H9 (cell line): ENCODE measurements at regions not wholly inside any gene's neighbourhood (a gene's known extent, or its start where the extent isn't known, plus 50 kb on each side); places are given as distances from the start of the nearest gene placed in this dataset.

Experiments
- DNase-seq: peaks from one replicate; pipeline ENCODE4 v3.0.0-alpha.2; 2017
- H2AFZ ChIP-seq: one replicate; pipeline ENCODE4 v1.6.1; 2013; ENCODE audit warnings: mild to moderate bottlenecking, low read length, control low read depth, moderate library complexity
- H2AK5ac ChIP-seq: 2 replicates; pipeline ENCODE4 v1.6.1; 2013; ENCODE audit warnings: low read length, control low read depth, mixed read lengths; ENCODE audit not compliant: insufficient read length
- H2BK120ac ChIP-seq: one replicate; pipeline ENCODE4 v1.6.1; 2013; ENCODE audit warnings: low read depth, mild to moderate bottlenecking, low read length, control low read depth, inconsistent platforms; ENCODE audit not compliant: poor library complexity, severe bottlenecking
- H2BK12ac ChIP-seq: 2 replicates; pipeline ENCODE4 v1.6.1; 2013; ENCODE audit warnings: low read length, control low read depth, mixed read lengths, low read depth; ENCODE audit not compliant: insufficient read length
- H2BK15ac ChIP-seq: 2 replicates; pipeline ENCODE4 v1.6.1; 2013; ENCODE audit warnings: low read depth, low read length, control low read depth
- H2BK20ac ChIP-seq: one replicate; pipeline ENCODE4 v1.6.1; 2013; ENCODE audit warnings: low read depth, mild to moderate bottlenecking, low read length, control low read depth, inconsistent platforms; ENCODE audit not compliant: poor library complexity, severe bottlenecking
- H2BK5ac ChIP-seq: 2 replicates; pipeline ENCODE4 v1.6.1; 2013; ENCODE audit warnings: low read length, control low read depth, mixed read lengths; ENCODE audit not compliant: insufficient read length
- H3K14ac ChIP-seq: 2 replicates; pipeline ENCODE4 v1.6.1; 2013; ENCODE audit warnings: low read length, control low read depth; ENCODE audit not compliant: insufficient read depth
- H3K18ac ChIP-seq: 2 replicates; pipeline ENCODE4 v1.6.1; 2013; ENCODE audit warnings: low read depth, mild to moderate bottlenecking, mixed read lengths, low read length, control low read depth; ENCODE audit not compliant: insufficient read length
- H3K23ac ChIP-seq: 2 replicates; pipeline ENCODE4 v1.6.1; 2013; ENCODE audit warnings: low read length, control low read depth, mixed read lengths, low read depth; ENCODE audit not compliant: insufficient read length
- H3K23me2 ChIP-seq: 2 replicates; pipeline ENCODE4 v1.6.1; 2013; ENCODE audit warnings: low read depth, mild to moderate bottlenecking, mixed read lengths, low read length, control low read depth; ENCODE audit not compliant: insufficient read length, poor library complexity, severe bottlenecking
- H3K27ac ChIP-seq: 2 replicates; pipeline ENCODE4 v1.5.1; 2013; ENCODE audit warnings: low read length, control low read depth, mixed read lengths, low read depth; ENCODE audit not compliant: insufficient read length
- H3K27me3 ChIP-seq: 2 replicates; pipeline ENCODE4 v1.6.1; 2013; ENCODE audit warnings: low read length, control low read depth, inconsistent platforms; ENCODE audit not compliant: insufficient read depth
- H3K4ac ChIP-seq: 2 replicates; pipeline ENCODE4 v1.6.1; 2013; ENCODE audit warnings: low read depth, mild to moderate bottlenecking, control low read depth, inconsistent platforms, low read length, moderate library complexity
- H3K4me1 ChIP-seq: 2 replicates; pipeline ENCODE4 v1.6.1; 2013; ENCODE audit warnings: low read length, control low read depth, inconsistent platforms; ENCODE audit not compliant: insufficient read depth
- H3K4me2 ChIP-seq: 2 replicates; pipeline ENCODE4 v1.6.1; 2013; ENCODE audit warnings: low read length, control low read depth, mixed read lengths; ENCODE audit not compliant: insufficient read length, insufficient read depth
- H3K56ac ChIP-seq: 2 replicates; pipeline ENCODE4 v1.6.1; 2013; ENCODE audit warnings: low read depth, mild to moderate bottlenecking, mixed read lengths, low read length, control low read depth; ENCODE audit not compliant: insufficient read length
- H3K79me1 ChIP-seq: 2 replicates; pipeline ENCODE4 v1.6.1; 2013; ENCODE audit warnings: low read depth, mild to moderate bottlenecking, moderate library complexity, low read length, control low read depth, inconsistent platforms; ENCODE audit not compliant: insufficient read depth, poor library complexity, severe bottlenecking
- H3K79me2 ChIP-seq: 2 replicates; pipeline ENCODE4 v1.6.1; 2013; ENCODE audit warnings: low read length, control low read depth, inconsistent platforms; ENCODE audit not compliant: insufficient read depth
- H3K9ac ChIP-seq: 2 replicates; pipeline ENCODE4 v1.6.1; 2013; ENCODE audit warnings: low read length, control low read depth, mixed read lengths; ENCODE audit not compliant: insufficient read length; ENCODE audit errors: extremely low read depth
- H3K9me3 ChIP-seq: one replicate; pipeline ENCODE4 v1.6.1; 2013; ENCODE audit warnings: low read depth, low read length, inconsistent platforms; ENCODE audit not compliant: control insufficient read depth
- H3T11ph ChIP-seq: one replicate; pipeline ENCODE4 v1.6.1; 2013; ENCODE audit warnings: mild to moderate bottlenecking, low read length, control low read depth, inconsistent platforms
- H4K20me1 ChIP-seq: one replicate; pipeline ENCODE4 v1.6.1; 2013; ENCODE audit not compliant: control insufficient read depth, insufficient read length, insufficient read depth
- H4K5ac ChIP-seq: 2 replicates; pipeline ENCODE4 v1.6.1; 2013; ENCODE audit warnings: low read depth, mild to moderate bottlenecking, mixed read lengths, low read length, control low read depth; ENCODE audit not compliant: insufficient read length
- H4K8ac ChIP-seq: replicated peaks from 2 replicates; pipeline ENCODE4 v1.6.1; 2013; ENCODE audit warnings: low read length, control low read depth, mixed read lengths, low read depth; ENCODE audit not compliant: insufficient read length
- H4K91ac ChIP-seq: 2 replicates; pipeline ENCODE4 v1.6.1; 2013; ENCODE audit warnings: low read depth, mild to moderate bottlenecking, moderate library complexity, mixed read lengths, low read length, control low read depth; ENCODE audit not compliant: insufficient read length
- H3K27ac Mint-ChIP-seq, 3 experiments: 2 replicates in 2 of 3; 3 replicates in 1 of 3; pipeline ENCODE4 v1.8.0; 2020 to 2021; ENCODE audit warnings: mixed read lengths in 3 of 3, mild to moderate bottlenecking in 1 of 3, moderate library complexity in 1 of 3
- H3K27me3 Mint-ChIP-seq: 2 replicates; pipeline ENCODE4 v1.8.0; 2021; ENCODE audit warnings: low read depth, mild to moderate bottlenecking, moderate library complexity, mixed read lengths
- H3K36me3 Mint-ChIP-seq, 3 experiments: 2 replicates in 2 of 3; 3 replicates in 1 of 3; pipeline ENCODE4 v1.8.0; 2020 to 2021; ENCODE audit warnings: low read depth in 3 of 3, mixed read lengths in 3 of 3; ENCODE audit not compliant: insufficient read depth in 1 of 3
- H3K4me1 Mint-ChIP-seq, 2 experiments: 2 replicates each; pipeline ENCODE4 v1.8.0; 2020; ENCODE audit warnings: mixed read lengths in 2 of 2
- H3K4me3 Mint-ChIP-seq, 2 experiments: 2 replicates in 1 of 2; 3 replicates in 1 of 2; pipeline ENCODE4 v1.8.0; 2020 to 2021; ENCODE audit warnings: mild to moderate bottlenecking in 2 of 2, mixed read lengths in 2 of 2, moderate library complexity in 1 of 2
- H3K9me3 Mint-ChIP-seq, 2 experiments: 2 replicates in 1 of 2; 3 replicates in 1 of 2; pipeline ENCODE4 v1.8.0; 2020; ENCODE audit warnings: mild to moderate bottlenecking in 2 of 2, mixed read lengths in 2 of 2, moderate library complexity in 1 of 2
- WGBS: extraction: QIAGEN DNeasy Blood & Tissue Kit; methylation state at CpG from one replicate; pipeline ENCODE4 v1.1.7; 2013; ENCODE audit warnings: missing lambda C conversion rate, low lambda C conversion rate, mixed read lengths; ENCODE audit not compliant: insufficient read length; ENCODE audit errors: extremely low coverage; 5-methylcytosine and 5-hydroxymethylcytosine counted together
- TF ChIP-seq, protein P1 (sequence below): fragments of 200-600 bp; sonication (generic); conservative IDR thresholded peaks from 3 replicates; pipeline ENCODE4 v1.8.0; 2021; ENCODE audit warnings: antibody characterized with exemption, mild to moderate bottlenecking

GRCh38 chr16:73616770-73617169 lies 568.8 kb upstream of the ZFHX3 start:
- Histone ChIP-seq H4K5ac (no peak overlapping the region), H2BK120ac (no peak overlapping the region), H3K23ac (no peak overlapping the region), H3K14ac (no peak overlapping the region), H4K8ac (no peak overlapping the region), H2BK20ac (no peak overlapping the region), H3T11ph (no peak overlapping the region), H2AFZ (no peak overlapping the region), H4K91ac (no peak overlapping the region), H3K27ac (no peak overlapping the region), H3K4me1 (no peaks in the 10 kb centered on the region), H2AK5ac (no peak overlapping the region), H3K9me3 (no peaks in the 10 kb centered on the region), H2BK12ac (no peak overlapping the region), H2BK5ac (no peak overlapping the region), H3K4me2 (no peak overlapping the region), H3K79me1 (no peaks in the 10 kb centered on the region), H3K4ac (no peak overlapping the region), H3K23me2 (no peaks in the 10 kb centered on the region), H4K20me1 (no peaks in the 10 kb centered on the region), H3K18ac (no peak overlapping the region), H3K56ac (no peak overlapping the region), H3K27me3 (no peaks in the 10 kb centered on the region), H3K79me2 (no peaks in the 10 kb centered on the region), H3K9ac (no peak overlapping the region), H2BK15ac (no peak overlapping the region)
- WGBS: no CpG with 5 or more reads among the region's 6 CpGs
- H3K27me3 Mint-ChIP-seq: no peaks in the 10 kb centered on the region; the same call in 1 of the 2 replicates
- TF ChIP-seq, protein P1, sequence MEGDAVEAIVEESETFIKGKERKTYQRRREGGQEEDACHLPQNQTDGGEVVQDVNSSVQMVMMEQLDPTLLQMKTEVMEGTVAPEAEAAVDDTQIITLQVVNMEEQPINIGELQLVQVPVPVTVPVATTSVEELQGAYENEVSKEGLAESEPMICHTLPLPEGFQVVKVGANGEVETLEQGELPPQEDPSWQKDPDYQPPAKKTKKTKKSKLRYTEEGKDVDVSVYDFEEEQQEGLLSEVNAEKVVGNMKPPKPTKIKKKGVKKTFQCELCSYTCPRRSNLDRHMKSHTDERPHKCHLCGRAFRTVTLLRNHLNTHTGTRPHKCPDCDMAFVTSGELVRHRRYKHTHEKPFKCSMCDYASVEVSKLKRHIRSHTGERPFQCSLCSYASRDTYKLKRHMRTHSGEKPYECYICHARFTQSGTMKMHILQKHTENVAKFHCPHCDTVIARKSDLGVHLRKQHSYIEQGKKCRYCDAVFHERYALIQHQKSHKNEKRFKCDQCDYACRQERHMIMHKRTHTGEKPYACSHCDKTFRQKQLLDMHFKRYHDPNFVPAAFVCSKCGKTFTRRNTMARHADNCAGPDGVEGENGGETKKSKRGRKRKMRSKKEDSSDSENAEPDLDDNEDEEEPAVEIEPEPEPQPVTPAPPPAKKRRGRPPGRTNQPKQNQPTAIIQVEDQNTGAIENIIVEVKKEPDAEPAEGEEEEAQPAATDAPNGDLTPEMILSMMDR: no peak
- no peak overlapping the region for H3K4me3 Mint-ChIP-seq
- peaks cover 18 to 22% of the 10 kb centered on the region in 2 experiments for H3K4me1 Mint-ChIP-seq
- H3K27ac Mint-ChIP-seq: no peak overlapping the region
- no peaks in the 10 kb centered on the region for H3K36me3 Mint-ChIP-seq
- no peak for DNase-seq
- H3K9me3 Mint-ChIP-seq: no peaks in the 10 kb centered on the region
